Liver (tissue), 8 donors: ENCODE measurements at regions not wholly inside any gene's neighbourhood (a gene's known extent, or its start where the extent isn't known, plus 50 kb on each side); places are given as distances from the start of the nearest gene placed in this dataset.

Experiments used
- DNase-seq: peaks from one replicate; pipeline ENCODE4 v3.0.0-alpha.2; 2017; ENCODE audit warnings: low spot score
- H3K27ac ChIP-seq, 2 donors: one replicate each; pipeline ENCODE4 v1.7.0; 2013; ENCODE audit warnings: inconsistent platforms in 2 of 2, low read length in 2 of 2, control low read depth in 1 of 2, low read depth in 1 of 2, mild to moderate bottlenecking in 1 of 2
- H3K27me3 ChIP-seq, 4 donors: one replicate each; pipeline versions ENCODE4 v1.6.1 to v1.7.0; 2013; ENCODE audit warnings: low read length in 3 of 4, inconsistent platforms in 1 of 4, mild to moderate bottlenecking in 1 of 4, moderate library complexity in 1 of 4; ENCODE audit not compliant: control insufficient read depth in 4 of 4, insufficient read depth in 4 of 4
- H3K36me3 ChIP-seq, 4 donors: one replicate each; pipeline versions ENCODE4 v1.6.1 to v1.7.0; 2013; ENCODE audit warnings: low read length in 3 of 4, mild to moderate bottlenecking in 3 of 4, low read depth in 1 of 4, moderate library complexity in 1 of 4; ENCODE audit not compliant: control insufficient read depth in 4 of 4, insufficient read depth in 3 of 4
- H3K4me1 ChIP-seq, 4 donors: one replicate each; pipeline versions ENCODE4 v1.6.1 to v1.7.0; 2013; ENCODE audit warnings: low read length in 3 of 4, mild to moderate bottlenecking in 3 of 4, moderate library complexity in 1 of 4; ENCODE audit not compliant: control insufficient read depth in 4 of 4, insufficient read depth in 4 of 4
- H3K4me3 ChIP-seq, 3 donors: one replicate each; pipeline versions ENCODE4 v1.6.1 to v1.7.0; 2013; ENCODE audit warnings: low read length in 3 of 3, control low read depth in 1 of 3, low read depth in 1 of 3, mild to moderate bottlenecking in 1 of 3
- H3K9ac ChIP-seq, 2 donors: one replicate each; pipeline ENCODE4 v1.7.0; 2013; ENCODE audit warnings: low read length in 2 of 2, mild to moderate bottlenecking in 2 of 2, moderate library complexity in 2 of 2, control low read depth in 1 of 2, low read depth in 1 of 2
- H3K9me3 ChIP-seq, 4 donors: one replicate each; pipeline versions ENCODE4 v1.6.1 to v1.7.0; 2013; ENCODE audit warnings: low read length in 3 of 4; ENCODE audit not compliant: control insufficient read depth in 4 of 4
- ATF3 ChIP-seq: IDR thresholded peaks from 2 replicates; pipeline ENCODE4 v1.6.1; 2016; ENCODE audit warnings: antibody characterized with exemption
- CTCF ChIP-seq: fragments of 150-350 bp; IDR thresholded peaks from 2 replicates; pipeline ENCODE4 v1.5.1; 2017; ENCODE audit warnings: improper control_type of control experiment, low read depth, low read length; ENCODE audit not compliant: missing input control
- EGR1 ChIP-seq, 2 donors: IDR thresholded peaks; 2 replicates each; pipeline ENCODE4 v1.6.1; 2016 to 2018; ENCODE audit warnings: antibody characterized with exemption in 2 of 2, low read depth in 2 of 2
- FOXA1 ChIP-seq: IDR thresholded peaks from 2 replicates; pipeline ENCODE4 v1.6.1; 2016; ENCODE audit warnings: antibody characterized with exemption
- FOXA2 ChIP-seq: IDR thresholded peaks from 2 replicates; pipeline ENCODE4 v1.6.1; 2016; ENCODE audit warnings: antibody characterized with exemption
- GABPA ChIP-seq, 2 donors: IDR thresholded peaks in 1 of 2; conservative IDR thresholded peaks in 1 of 2; 2 replicates each; pipeline ENCODE4 v1.6.1; 2016; ENCODE audit warnings: antibody characterized with exemption in 2 of 2, mild to moderate bottlenecking in 1 of 2, moderate library complexity in 1 of 2
- HNF4A ChIP-seq, 2 donors: conservative IDR thresholded peaks; 2 replicates each; pipeline ENCODE4 v1.6.1; 2016; ENCODE audit warnings: antibody characterized with exemption in 2 of 2, mild to moderate bottlenecking in 2 of 2
- HNF4G ChIP-seq: IDR thresholded peaks from 2 replicates; pipeline ENCODE4 v1.6.1; 2016; ENCODE audit warnings: antibody characterized with exemption
- JUND ChIP-seq, 2 donors: IDR thresholded peaks; 2 replicates each; pipeline ENCODE4 v1.6.1; 2016; ENCODE audit warnings: antibody characterized with exemption in 2 of 2
- MAX ChIP-seq: IDR thresholded peaks from 2 replicates; pipeline ENCODE4 v1.6.1; 2016; ENCODE audit warnings: antibody characterized with exemption
- NR2F2 ChIP-seq: IDR thresholded peaks from 2 replicates; pipeline ENCODE4 v1.6.1; 2016; ENCODE audit warnings: antibody characterized with exemption
- RAD21 ChIP-seq, 2 donors: IDR thresholded peaks; 2 replicates each; pipeline ENCODE4 v1.6.1; 2016; ENCODE audit warnings: antibody characterized with exemption in 2 of 2, mild to moderate bottlenecking in 2 of 2
- REST ChIP-seq: IDR thresholded peaks from 2 replicates; pipeline ENCODE4 v1.6.1; 2016; ENCODE audit warnings: antibody characterized with exemption, mild to moderate bottlenecking
- RXRA ChIP-seq, 2 donors: IDR thresholded peaks; 2 replicates each; pipeline ENCODE4 v1.6.1; 2017 to 2018; ENCODE audit warnings: antibody characterized with exemption in 2 of 2, mild to moderate bottlenecking in 1 of 2
- SP1 ChIP-seq: IDR thresholded peaks from 2 replicates; pipeline ENCODE4 v1.6.1; 2018; ENCODE audit warnings: antibody characterized with exemption, mild to moderate bottlenecking
- YY1 ChIP-seq: IDR thresholded peaks from 2 replicates; pipeline ENCODE4 v1.6.1; 2016; ENCODE audit warnings: antibody characterized with exemption, mild to moderate bottlenecking
- ZBTB33 ChIP-seq: IDR thresholded peaks from 2 replicates; pipeline ENCODE4 v1.6.1; 2016; ENCODE audit warnings: antibody characterized with exemption
- WGBS: extraction: QIAGEN DNeasy Blood & Tissue Kit; methylation state at CpG from one replicate; pipeline ENCODE4 v1.1.7; 2013; 5-methylcytosine and 5-hydroxymethylcytosine counted together
- donor health status: healthy.
- donor health status: healthy.
- donor health status: healthy.
- donor health status: healthy.
- donor health status: healthy.

- no peak for TF ChIP-seq ZBTB33
- Histone ChIP-seq H3K27me3 (no peaks in the 10 kb centered on the region), H3K4me1 (no peaks in the 10 kb centered on the region), H3K9me3 (no peaks in the 10 kb centered on the region), H3K9ac (no peak overlapping the region), H3K36me3 (no peaks in the 10 kb centered on the region), H3K27ac (no peak overlapping the region), H3K4me3 (no peak overlapping the region)
- DNase-seq, result no peak
- 96% methylated on average over 14 of the region's 14 CpGs for WGBS
Observed at GRCh38 chr6:15073883-15074465, 171.9 kb upstream of the JARID2 start.

- Histone ChIP-seq H3K36me3 (no peaks in the 10 kb centered on the region), H3K9ac (no peak overlapping the region), H3K4me3 (no peak overlapping the region), H3K9me3 (no peaks in the 10 kb centered on the region), H3K4me1 (no peaks in the 10 kb centered on the region), H3K27me3 (no peaks in the 10 kb centered on the region), H3K27ac (no peak overlapping the region)
- WGBS, result 98% methylated on average over 10 of the region's 10 CpGs
- TF ChIP-seq FOXA2 (no peak), YY1 (no peak), GABPA (IDR thresholded peaks at IDR 0.05 in 1 of 2, conservative IDR thresholded peaks at IDR 0.05 in 1 of 2) (no peak), FOXA1 (no peak), HNF4A (conservative IDR thresholded peaks at IDR 0.05) (no peak), JUND (IDR thresholded peaks at IDR 0.05) (no peak), NR2F2 (no peak), ATF3 (no peak), SP1 (no peak), MAX (no peak), REST (no peak), RAD21 (IDR thresholded peaks at IDR 0.05) (no peak), ZBTB33 (no peak), HNF4G (no peak), RXRA (IDR thresholded peaks at IDR 0.05) (no peak), CTCF (no peak), EGR1 (IDR thresholded peaks at IDR 0.05; ENCODE audit: low read depth in 2 of 2) (no peak)
- DNase-seq, result no peak
Observed at GRCh38 chr6:15074806-15075205, 171.1 kb upstream of the JARID2 start.
